ENCODE measurements at regions not wholly inside any gene's neighbourhood (a gene's known extent, or its start where the extent isn't known, plus 50 kb on each side); places are given as distances from the start of the nearest gene placed in this dataset.

DNA sequence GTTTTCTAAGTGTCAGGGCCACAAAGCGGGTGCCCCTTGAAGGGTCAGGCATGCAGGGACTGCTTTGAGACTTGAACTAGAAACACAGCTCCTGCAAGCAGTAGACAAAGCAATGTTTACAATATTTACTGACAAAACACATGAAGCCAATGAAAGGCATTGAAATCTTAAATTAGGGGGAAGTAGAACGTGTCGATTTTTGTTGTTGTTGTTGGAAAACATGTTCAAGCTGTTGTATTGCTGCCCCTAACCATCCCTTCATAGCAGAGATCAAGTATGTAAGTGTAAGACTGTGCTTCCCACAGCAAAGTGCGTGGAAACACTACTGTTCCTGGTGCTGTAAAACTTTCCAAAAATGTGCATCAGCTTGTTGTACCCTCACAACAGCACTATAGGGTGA lies 131.6 kb upstream of the MGMT start:
- H4K20me1 ChIP-seq (ENCODE audit: insufficient read depth, low read length), result no peaks in the 10 kb centered on the region
- no peaks in the 10 kb centered on the region for H3K9me3 ChIP-seq (ENCODE audit: low read length)
- H3K79me2 ChIP-seq (ENCODE audit: insufficient read depth, low read length), result no peaks in the 10 kb centered on the region
- no peak overlapping the region for H2AFZ ChIP-seq (ENCODE audit: low read length)
- H3F3A ChIP-seq (ENCODE audit: insufficient read depth, low read length), result no peaks in the 10 kb centered on the region
- 0 out of 2 replicates have a peak, but pooled peaks cover 3% of the 10 kb centered on the region for H3K27me3 ChIP-seq (ENCODE audit: insufficient read depth, low read length)
- no peaks in the 10 kb centered on the region for H3K9me2 ChIP-seq (ENCODE audit: low read depth, low read length)
- H3K4me2 ChIP-seq (ENCODE audit: low read length), result no peak overlapping the region
- no peak overlapping the region for H3K4me3 ChIP-seq (ENCODE audit: low read depth, low read length, poor library complexity, severe bottlenecking)
- TF ChIP-seq, protein P1, sequence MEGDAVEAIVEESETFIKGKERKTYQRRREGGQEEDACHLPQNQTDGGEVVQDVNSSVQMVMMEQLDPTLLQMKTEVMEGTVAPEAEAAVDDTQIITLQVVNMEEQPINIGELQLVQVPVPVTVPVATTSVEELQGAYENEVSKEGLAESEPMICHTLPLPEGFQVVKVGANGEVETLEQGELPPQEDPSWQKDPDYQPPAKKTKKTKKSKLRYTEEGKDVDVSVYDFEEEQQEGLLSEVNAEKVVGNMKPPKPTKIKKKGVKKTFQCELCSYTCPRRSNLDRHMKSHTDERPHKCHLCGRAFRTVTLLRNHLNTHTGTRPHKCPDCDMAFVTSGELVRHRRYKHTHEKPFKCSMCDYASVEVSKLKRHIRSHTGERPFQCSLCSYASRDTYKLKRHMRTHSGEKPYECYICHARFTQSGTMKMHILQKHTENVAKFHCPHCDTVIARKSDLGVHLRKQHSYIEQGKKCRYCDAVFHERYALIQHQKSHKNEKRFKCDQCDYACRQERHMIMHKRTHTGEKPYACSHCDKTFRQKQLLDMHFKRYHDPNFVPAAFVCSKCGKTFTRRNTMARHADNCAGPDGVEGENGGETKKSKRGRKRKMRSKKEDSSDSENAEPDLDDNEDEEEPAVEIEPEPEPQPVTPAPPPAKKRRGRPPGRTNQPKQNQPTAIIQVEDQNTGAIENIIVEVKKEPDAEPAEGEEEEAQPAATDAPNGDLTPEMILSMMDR (IDR thresholded peaks at IDR 0.05; ENCODE audit: low read length), result no peak
- TF ChIP-seq EZH2 (IDR thresholded peaks at IDR 0.05; ENCODE audit: borderline replicate concordance, low read length), result no peak
- H3K9ac ChIP-seq (ENCODE audit: low read length), result no peak overlapping the region
- no peaks in the 10 kb centered on the region for H3K4me1 ChIP-seq (ENCODE audit: insufficient read depth, low read length, severe bottlenecking)
- H3K27ac ChIP-seq (ENCODE audit: low read depth, low read length, poor library complexity, severe bottlenecking), result no peak overlapping the region
- H3K36me3 ChIP-seq (ENCODE audit: insufficient read depth, low read length), result no peaks in the 10 kb centered on the region

DNA sequence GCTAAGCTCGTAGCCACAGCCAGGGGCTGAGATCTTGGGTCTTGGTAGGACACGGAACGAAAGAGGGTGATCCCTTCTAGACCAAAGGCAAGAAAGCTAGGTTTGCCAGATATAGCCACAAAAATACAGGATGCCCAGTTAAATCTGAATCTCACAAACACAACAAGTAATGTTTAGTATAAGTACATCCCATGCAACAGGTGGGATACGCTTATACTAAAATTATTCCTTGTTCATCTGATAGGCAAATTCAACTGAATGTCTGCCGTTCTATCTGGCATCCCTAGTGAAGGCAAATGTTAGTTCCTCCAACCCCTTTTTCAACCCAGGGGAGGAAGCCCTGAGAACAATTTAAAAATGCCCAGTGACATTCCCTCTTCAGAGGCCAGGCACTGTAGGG lies 131.1 kb upstream of the MGMT start:
- H3K79me2 ChIP-seq (ENCODE audit: insufficient read depth, low read length), result no peaks in the 10 kb centered on the region
- no peak overlapping the region for H3K9ac ChIP-seq (ENCODE audit: low read length)
- TF ChIP-seq, protein P1 (IDR thresholded peaks at IDR 0.05; ENCODE audit: low read length), result no peak
- TF ChIP-seq EZH2 (IDR thresholded peaks at IDR 0.05; ENCODE audit: borderline replicate concordance, low read length), result no peak

DNA sequence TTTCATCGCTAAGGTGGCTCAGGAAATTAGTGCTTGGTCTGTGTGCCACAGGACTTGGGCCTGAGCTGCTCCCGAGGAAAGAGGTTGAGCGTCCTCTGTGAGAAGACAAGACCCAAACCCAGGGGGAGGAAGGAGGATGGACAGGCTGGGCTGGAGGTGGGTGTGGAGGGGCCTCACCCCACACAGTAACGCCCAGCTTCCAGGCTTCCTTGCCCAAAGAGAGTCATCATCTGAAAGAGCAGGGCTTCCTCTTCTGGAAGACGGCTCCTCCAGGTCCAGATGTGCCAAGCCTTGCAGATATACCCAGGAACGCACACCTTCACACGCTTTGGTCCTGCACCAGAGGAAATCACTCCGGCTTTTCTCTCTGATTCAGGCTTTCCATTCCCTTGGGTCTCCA lies 127.8 kb upstream of the MGMT start:
- Histone ChIP-seq H3K27ac (ENCODE audit: low read depth, low read length, poor library complexity, severe bottlenecking) (no peak overlapping the region), H3K9me3 (ENCODE audit: low read length) (no peaks in the 10 kb centered on the region), H3K4me3 (ENCODE audit: low read depth, low read length, poor library complexity, severe bottlenecking) (no peak overlapping the region), H3K27me3 (ENCODE audit: insufficient read depth, low read length) (no peaks in the 10 kb centered on the region; the same call in 1 of the 2 replicates), H3K9me2 (ENCODE audit: low read depth, low read length) (no peaks in the 10 kb centered on the region), H3K4me2 (ENCODE audit: low read length) (no peak overlapping the region), H2AFZ (ENCODE audit: low read length) (no peak overlapping the region), H4K20me1 (ENCODE audit: insufficient read depth, low read length) (no peaks in the 10 kb centered on the region), H3K79me2 (ENCODE audit: insufficient read depth, low read length) (no peaks in the 10 kb centered on the region), H3K4me1 (ENCODE audit: insufficient read depth, low read length, severe bottlenecking) (no peaks in the 10 kb centered on the region), H3F3A (ENCODE audit: insufficient read depth, low read length) (no peaks in the 10 kb centered on the region), H3K9ac (ENCODE audit: low read length) (no peak overlapping the region), H3K36me3 (ENCODE audit: insufficient read depth, low read length) (no peaks in the 10 kb centered on the region)
- no peak for TF ChIP-seq EZH2 (IDR thresholded peaks at IDR 0.05; ENCODE audit: borderline replicate concordance, low read length)
- TF ChIP-seq, protein P1 (IDR thresholded peaks at IDR 0.05; ENCODE audit: low read length), result no peak

More for the DNA sequence above, 131.1 kb upstream of the MGMT start:
- H3K9me3 ChIP-seq (ENCODE audit: low read length), result no peaks in the 10 kb centered on the region
- H4K20me1 ChIP-seq (ENCODE audit: insufficient read depth, low read length), result no peaks in the 10 kb centered on the region
- H3K4me2 ChIP-seq (ENCODE audit: low read length), result no peak overlapping the region
- H3K4me3 ChIP-seq (ENCODE audit: low read depth, low read length, poor library complexity, severe bottlenecking), result no peak overlapping the region
- H3K4me1 ChIP-seq (ENCODE audit: insufficient read depth, low read length, severe bottlenecking), result no peaks in the 10 kb centered on the region
- no peak overlapping the region for H2AFZ ChIP-seq (ENCODE audit: low read length)
- H3K27me3 ChIP-seq (ENCODE audit: insufficient read depth, low read length), result no peaks in the 10 kb centered on the region
- H3K36me3 ChIP-seq (ENCODE audit: insufficient read depth, low read length), result no peaks in the 10 kb centered on the region
- H3K27ac ChIP-seq (ENCODE audit: low read depth, low read length, poor library complexity, severe bottlenecking), result no peak overlapping the region
- no peaks in the 10 kb centered on the region for H3F3A ChIP-seq (ENCODE audit: insufficient read depth, low read length)
- H3K9me2 ChIP-seq (ENCODE audit: low read depth, low read length), result no peaks in the 10 kb centered on the region
